ENCODE measurements at regions not wholly inside any gene's neighbourhood (a gene's known extent, or its start where the extent isn't known, plus 50 kb on each side); places are given as distances from the start of the nearest gene placed in this dataset.

DNA sequence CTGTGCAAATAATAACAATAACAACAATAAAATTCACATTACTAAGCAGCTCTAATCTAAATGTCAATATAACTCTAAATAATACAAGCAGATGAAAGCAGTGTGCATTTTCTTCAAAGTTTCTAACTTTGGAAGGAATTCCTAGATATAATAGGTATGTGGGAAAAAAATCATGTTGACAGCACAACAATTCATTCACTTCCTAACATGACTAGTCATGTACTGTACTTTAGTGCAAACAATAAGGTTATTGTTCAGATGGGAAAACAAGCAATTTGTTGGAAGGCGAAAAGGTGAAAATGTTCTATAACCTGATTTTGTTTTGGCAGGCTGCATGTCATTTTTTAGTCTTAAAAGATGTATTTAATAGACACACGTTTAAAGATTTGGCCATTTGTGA, 484.3 kb upstream of the JAG1 start:
- ATAC-seq (no peak), DNase-seq (ENCODE audit: low spot score) (no peak)
- Histone ChIP-seq H2AFZ (no peak overlapping the region), H3K9me2 (ENCODE audit: insufficient read depth) (no peaks in the 10 kb centered on the region), H4K20me1 (replicated peaks; ENCODE audit: insufficient read depth) (no peaks in the 10 kb centered on the region), H3K4me2 (no peak overlapping the region), H3K4me3 (no peak overlapping the region), H3K36me3 (ENCODE audit: insufficient read depth) (no peaks in the 10 kb centered on the region), H3K27ac (ENCODE audit: low read depth) (no peak overlapping the region), H3K79me2 (replicated peaks; ENCODE audit: insufficient read depth) (no peaks in the 10 kb centered on the region), H3K27me3 (ENCODE audit: insufficient read depth) (no peaks in the 10 kb centered on the region), H3K4me1 (ENCODE audit: insufficient read depth) (no peaks in the 10 kb centered on the region), H3F3A (replicated peaks; ENCODE audit: low read depth) (no peaks in the 10 kb centered on the region)
- TF ChIP-seq EZH2phosphoT487 (IDR thresholded peaks at IDR 0.05; ENCODE audit: unreplicated experiment) (no peak), EZH2 (IDR thresholded peaks at IDR 0.05; ENCODE audit: low read depth, unreplicated experiment) (no peak), ZNF331 (CRISPR knock-in tag; IDR thresholded peaks at IDR 0.05; ENCODE audit: low read depth) (no peak), CREB1 (CRISPR knock-in tag; IDR thresholded peaks at IDR 0.05; ENCODE audit: low read depth) (no peak), JUNB (IDR thresholded peaks at IDR 0.05; ENCODE audit: unreplicated experiment) (no peak), POLR2AphosphoS5 (IDR thresholded peaks at IDR 0.05; ENCODE audit: low read depth) (no peak), STAT1 (IDR thresholded peaks at IDR 0.05; ENCODE audit: unreplicated experiment) (no peak), NANOG (IDR thresholded peaks at IDR 0.05; ENCODE audit: borderline replicate concordance) (no peak), ZNF114 (CRISPR knock-in tag; IDR thresholded peaks at IDR 0.05) (no peak)
- TF ChIP-seq, protein P1, sequence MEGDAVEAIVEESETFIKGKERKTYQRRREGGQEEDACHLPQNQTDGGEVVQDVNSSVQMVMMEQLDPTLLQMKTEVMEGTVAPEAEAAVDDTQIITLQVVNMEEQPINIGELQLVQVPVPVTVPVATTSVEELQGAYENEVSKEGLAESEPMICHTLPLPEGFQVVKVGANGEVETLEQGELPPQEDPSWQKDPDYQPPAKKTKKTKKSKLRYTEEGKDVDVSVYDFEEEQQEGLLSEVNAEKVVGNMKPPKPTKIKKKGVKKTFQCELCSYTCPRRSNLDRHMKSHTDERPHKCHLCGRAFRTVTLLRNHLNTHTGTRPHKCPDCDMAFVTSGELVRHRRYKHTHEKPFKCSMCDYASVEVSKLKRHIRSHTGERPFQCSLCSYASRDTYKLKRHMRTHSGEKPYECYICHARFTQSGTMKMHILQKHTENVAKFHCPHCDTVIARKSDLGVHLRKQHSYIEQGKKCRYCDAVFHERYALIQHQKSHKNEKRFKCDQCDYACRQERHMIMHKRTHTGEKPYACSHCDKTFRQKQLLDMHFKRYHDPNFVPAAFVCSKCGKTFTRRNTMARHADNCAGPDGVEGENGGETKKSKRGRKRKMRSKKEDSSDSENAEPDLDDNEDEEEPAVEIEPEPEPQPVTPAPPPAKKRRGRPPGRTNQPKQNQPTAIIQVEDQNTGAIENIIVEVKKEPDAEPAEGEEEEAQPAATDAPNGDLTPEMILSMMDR (conservative IDR thresholded peaks at IDR 0.05; ENCODE audit: low read depth in 2 of 2), result no peak
- TF ChIP-seq, protein P2, sequence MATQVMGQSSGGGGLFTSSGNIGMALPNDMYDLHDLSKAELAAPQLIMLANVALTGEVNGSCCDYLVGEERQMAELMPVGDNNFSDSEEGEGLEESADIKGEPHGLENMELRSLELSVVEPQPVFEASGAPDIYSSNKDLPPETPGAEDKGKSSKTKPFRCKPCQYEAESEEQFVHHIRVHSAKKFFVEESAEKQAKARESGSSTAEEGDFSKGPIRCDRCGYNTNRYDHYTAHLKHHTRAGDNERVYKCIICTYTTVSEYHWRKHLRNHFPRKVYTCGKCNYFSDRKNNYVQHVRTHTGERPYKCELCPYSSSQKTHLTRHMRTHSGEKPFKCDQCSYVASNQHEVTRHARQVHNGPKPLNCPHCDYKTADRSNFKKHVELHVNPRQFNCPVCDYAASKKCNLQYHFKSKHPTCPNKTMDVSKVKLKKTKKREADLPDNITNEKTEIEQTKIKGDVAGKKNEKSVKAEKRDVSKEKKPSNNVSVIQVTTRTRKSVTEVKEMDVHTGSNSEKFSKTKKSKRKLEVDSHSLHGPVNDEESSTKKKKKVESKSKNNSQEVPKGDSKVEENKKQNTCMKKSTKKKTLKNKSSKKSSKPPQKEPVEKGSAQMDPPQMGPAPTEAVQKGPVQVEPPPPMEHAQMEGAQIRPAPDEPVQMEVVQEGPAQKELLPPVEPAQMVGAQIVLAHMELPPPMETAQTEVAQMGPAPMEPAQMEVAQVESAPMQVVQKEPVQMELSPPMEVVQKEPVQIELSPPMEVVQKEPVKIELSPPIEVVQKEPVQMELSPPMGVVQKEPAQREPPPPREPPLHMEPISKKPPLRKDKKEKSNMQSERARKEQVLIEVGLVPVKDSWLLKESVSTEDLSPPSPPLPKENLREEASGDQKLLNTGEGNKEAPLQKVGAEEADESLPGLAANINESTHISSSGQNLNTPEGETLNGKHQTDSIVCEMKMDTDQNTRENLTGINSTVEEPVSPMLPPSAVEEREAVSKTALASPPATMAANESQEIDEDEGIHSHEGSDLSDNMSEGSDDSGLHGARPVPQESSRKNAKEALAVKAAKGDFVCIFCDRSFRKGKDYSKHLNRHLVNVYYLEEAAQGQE (IDR thresholded peaks at IDR 0.05; ENCODE audit: unreplicated experiment), result no peak
- TF ChIP-seq, protein P3, sequence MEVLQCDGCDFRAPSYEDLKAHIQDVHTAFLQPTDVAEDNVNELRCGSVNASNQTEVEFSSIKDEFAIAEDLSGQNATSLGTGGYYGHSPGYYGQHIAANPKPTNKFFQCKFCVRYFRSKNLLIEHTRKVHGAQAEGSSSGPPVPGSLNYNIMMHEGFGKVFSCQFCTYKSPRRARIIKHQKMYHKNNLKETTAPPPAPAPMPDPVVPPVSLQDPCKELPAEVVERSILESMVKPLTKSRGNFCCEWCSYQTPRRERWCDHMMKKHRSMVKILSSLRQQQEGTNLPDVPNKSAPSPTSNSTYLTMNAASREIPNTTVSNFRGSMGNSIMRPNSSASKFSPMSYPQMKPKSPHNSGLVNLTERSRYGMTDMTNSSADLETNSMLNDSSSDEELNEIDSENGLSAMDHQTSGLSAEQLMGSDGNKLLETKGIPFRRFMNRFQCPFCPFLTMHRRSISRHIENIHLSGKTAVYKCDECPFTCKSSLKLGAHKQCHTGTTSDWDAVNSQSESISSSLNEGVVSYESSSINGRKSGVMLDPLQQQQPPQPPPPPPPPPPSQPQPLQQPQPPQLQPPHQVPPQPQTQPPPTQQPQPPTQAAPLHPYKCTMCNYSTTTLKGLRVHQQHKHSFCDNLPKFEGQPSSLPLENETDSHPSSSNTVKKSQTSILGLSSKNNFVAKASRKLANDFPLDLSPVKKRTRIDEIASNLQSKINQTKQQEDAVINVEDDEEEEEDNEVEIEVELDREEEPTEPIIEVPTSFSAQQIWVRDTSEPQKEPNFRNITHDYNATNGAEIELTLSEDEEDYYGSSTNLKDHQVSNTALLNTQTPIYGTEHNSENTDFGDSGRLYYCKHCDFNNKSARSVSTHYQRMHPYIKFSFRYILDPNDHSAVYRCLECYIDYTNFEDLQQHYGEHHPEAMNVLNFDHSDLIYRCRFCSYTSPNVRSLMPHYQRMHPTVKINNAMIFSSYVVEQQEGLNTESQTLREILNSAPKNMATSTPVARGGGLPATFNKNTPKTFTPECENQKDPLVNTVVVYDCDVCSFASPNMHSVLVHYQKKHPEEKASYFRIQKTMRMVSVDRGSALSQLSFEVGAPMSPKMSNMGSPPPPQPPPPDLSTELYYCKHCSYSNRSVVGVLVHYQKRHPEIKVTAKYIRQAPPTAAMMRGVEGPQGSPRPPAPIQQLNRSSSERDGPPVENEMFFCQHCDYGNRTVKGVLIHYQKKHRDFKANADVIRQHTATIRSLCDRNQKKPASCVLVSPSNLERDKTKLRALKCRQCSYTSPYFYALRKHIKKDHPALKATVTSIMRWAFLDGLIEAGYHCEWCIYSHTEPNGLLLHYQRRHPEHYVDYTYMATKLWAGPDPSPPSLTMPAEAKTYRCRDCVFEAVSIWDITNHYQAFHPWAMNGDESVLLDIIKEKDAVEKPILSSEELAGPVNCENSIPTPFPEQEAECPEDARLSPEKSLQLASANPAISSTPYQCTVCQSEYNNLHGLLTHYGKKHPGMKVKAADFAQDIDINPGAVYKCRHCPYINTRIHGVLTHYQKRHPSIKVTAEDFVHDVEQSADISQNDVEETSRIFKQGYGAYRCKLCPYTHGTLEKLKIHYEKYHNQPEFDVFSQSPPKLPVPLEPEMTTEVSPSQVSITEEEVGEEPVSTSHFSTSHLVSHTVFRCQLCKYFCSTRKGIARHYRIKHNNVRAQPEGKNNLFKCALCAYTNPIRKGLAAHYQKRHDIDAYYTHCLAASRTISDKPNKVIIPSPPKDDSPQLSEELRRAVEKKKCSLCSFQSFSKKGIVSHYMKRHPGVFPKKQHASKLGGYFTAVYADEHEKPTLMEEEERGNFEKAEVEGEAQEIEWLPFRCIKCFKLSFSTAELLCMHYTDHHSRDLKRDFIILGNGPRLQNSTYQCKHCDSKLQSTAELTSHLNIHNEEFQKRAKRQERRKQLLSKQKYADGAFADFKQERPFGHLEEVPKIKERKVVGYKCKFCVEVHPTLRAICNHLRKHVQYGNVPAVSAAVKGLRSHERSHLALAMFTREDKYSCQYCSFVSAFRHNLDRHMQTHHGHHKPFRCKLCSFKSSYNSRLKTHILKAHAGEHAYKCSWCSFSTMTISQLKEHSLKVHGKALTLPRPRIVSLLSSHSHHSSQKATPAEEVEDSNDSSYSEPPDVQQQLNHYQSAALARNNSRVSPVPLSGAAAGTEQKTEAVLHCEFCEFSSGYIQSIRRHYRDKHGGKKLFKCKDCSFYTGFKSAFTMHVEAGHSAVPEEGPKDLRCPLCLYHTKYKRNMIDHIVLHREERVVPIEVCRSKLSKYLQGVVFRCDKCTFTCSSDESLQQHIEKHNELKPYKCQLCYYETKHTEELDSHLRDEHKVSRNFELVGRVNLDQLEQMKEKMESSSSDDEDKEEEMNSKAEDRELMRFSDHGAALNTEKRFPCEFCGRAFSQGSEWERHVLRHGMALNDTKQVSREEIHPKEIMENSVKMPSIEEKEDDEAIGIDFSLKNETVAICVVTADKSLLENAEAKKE (CRISPR knock-in tag; IDR thresholded peaks at IDR 0.05), result no peak
- TF ChIP-seq, protein P4, sequence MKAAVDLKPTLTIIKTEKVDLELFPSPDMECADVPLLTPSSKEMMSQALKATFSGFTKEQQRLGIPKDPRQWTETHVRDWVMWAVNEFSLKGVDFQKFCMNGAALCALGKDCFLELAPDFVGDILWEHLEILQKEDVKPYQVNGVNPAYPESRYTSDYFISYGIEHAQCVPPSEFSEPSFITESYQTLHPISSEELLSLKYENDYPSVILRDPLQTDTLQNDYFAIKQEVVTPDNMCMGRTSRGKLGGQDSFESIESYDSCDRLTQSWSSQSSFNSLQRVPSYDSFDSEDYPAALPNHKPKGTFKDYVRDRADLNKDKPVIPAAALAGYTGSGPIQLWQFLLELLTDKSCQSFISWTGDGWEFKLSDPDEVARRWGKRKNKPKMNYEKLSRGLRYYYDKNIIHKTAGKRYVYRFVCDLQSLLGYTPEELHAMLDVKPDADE (IDR thresholded peaks at IDR 0.05), result no peak
- Mint-ChIP-seq H3K27me3 (ENCODE audit: insufficient read depth, low read depth, poor library complexity) (peaks cover 4% of the 10 kb centered on the region), H3K27ac (no peak overlapping the region), H3K4me1 (no peaks in the 10 kb centered on the region), H3K9me3 (no peaks in the 10 kb centered on the region), H3K4me3 (no peak overlapping the region), H3K36me3 (ENCODE audit: low read depth) (no peaks in the 10 kb centered on the region)

Measured in GM23338 (cell line).